HG03103 (cell line): ENCODE measurements at regions not wholly inside any gene's neighbourhood (a gene's known extent, or its start where the extent isn't known, plus 50 kb on each side); places are given as distances from the start of the nearest gene placed in this dataset.
"Not testable (repeated sequence)": the region's sequence is repeated elsewhere in the genome, so short reads cannot be mapped to it uniquely, and the experiment has no call there.

Experiments used
- ATAC-seq: cut with Tn5 transposase; IDR thresholded peaks from one replicate; pipeline ENCODE4 v1.9.1; 2021; ENCODE audit warnings: low read depth; ENCODE audit not compliant: unreplicated experiment

- not testable (repeated sequence) for ATAC-seq
Observed at GRCh38 chr2:111492995-111493719, 372.4 kb downstream of the BCL2L11 start.

DNA sequence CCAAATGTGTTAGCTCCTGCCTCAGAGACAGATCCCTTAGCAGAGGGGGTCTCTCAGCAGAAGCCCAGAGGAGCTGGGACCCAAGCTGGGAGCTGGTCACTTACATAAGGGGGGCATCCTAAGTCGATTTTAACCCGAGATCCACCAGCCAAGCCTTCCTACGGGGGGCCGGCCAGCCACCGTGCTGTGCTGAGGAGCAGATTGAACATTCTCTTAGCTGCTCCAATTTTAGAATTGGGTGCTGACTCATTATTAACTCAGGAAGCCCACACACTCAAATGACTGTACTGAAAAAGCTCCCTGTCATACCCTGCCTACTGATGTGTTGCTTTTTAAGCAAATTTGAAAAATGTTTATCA lies 373.0 kb downstream of the BCL2L11 start:
- ATAC-seq, result peak; percentile 56

- peak; percentile 4 for ATAC-seq
Observed at GRCh38 chr2:111494288-111494980, 373.7 kb downstream of the BCL2L11 start.

GRCh38 chr2:111494981-111495315 lies 374.2 kb downstream of the BCL2L11 start:
- peak; percentile 47 for ATAC-seq

- not testable (repeated sequence) for ATAC-seq
Observed at GRCh38 chr2:111495636-111496035, 374.9 kb downstream of the BCL2L11 start.

DNA sequence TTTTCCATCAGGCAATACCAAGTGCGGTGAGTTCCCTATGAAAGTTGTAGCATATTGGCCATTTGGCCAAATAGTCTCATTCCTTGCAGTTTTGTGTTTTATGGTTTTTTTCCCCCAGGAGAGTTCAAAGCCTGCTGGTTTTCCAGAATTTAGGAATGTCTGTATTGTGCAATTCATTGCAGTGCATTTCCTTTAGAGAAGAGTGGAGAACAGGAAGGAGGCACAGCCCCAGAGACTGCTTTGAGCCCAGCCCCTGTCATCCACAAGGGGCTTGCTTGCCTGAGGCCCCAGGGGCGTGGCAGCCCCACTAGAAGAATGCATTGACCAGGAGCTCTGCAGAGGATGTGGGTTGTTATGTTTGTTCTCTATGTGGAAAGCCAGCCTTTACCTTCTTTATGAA lies 375.5 kb downstream of the BCL2L11 start:
- not testable (repeated sequence) for ATAC-seq

GRCh38 chr2:111496860-111497259 lies 376.1 kb downstream of the BCL2L11 start:
- ATAC-seq, result not testable (repeated sequence)

GRCh38 chr2:111497270-111497669 lies 376.6 kb downstream of the BCL2L11 start:
- not testable (repeated sequence) for ATAC-seq

GRCh38 chr2:111500536-111501062 lies 379.9 kb downstream of the BCL2L11 start:
- not testable (repeated sequence) for ATAC-seq

- not testable (repeated sequence) for ATAC-seq
Observed at GRCh38 chr2:111503844-111504570, 380.0 kb downstream of the ANAPC1 start.

GRCh38 chr2:111504571-111504942 lies 379.4 kb downstream of the ANAPC1 start:
- not testable (repeated sequence) for ATAC-seq

GRCh38 chr2:111505267-111505666 lies 378.7 kb downstream of the ANAPC1 start:
- ATAC-seq, result not testable (repeated sequence)

DNA sequence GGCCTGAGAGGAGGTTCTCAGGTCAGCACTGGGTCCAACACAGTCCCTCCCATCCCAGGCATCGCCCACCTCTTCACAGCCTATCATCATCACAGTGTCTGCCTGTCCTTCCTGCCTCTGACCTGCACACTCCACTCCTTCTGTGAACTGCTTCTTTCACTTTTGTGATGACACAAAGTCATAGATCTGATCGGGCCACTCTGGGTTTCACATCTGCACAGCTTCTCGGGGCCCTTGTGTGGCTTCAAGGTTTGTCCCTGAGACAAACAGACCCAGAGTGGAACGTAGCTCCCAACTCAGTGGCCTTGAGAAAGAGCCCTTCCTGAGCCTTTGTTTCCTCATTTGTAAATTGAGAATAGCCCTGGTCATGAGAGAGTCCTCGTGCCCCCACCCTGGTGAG lies 377.1 kb downstream of the ANAPC1 start:
- ATAC-seq, result peak; percentile 99

DNA sequence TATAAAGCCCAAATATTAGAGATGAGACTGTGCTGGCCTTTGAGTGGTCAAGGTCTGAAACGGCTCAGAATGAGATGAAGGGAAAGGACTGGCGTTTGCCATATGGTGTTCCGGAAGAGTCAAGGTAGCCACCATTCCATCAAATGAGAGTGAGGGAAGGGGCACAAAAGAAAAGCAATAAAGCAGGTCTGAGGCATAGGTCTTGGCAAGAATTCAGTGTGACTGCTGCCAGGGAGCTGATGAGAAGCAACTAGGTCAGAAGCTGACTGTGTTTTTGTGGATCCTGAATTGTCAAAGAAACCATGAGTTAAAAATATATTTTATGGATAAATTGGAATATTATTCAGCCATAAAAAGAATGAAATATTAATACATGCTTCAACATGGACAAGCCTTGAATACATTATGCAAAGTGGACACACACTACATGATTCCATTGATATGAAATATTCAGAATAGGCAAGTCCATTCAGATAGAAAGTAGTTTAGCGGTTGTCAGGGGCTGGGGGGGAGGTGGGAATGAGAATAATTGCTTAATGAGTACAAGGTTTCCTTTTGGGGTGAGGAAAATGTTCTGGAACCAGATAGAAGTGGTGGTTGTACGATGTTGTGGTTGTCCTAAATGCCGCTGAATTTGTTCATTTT lies 374.6 kb downstream of the ANAPC1 start:
- not testable (repeated sequence) for ATAC-seq

- not testable (repeated sequence) for ATAC-seq
Observed at GRCh38 chr2:111510384-111510783, 373.6 kb downstream of the ANAPC1 start.

- ATAC-seq, result not testable (repeated sequence)
Observed at GRCh38 chr2:111511062-111511461, 372.9 kb downstream of the ANAPC1 start.

DNA sequence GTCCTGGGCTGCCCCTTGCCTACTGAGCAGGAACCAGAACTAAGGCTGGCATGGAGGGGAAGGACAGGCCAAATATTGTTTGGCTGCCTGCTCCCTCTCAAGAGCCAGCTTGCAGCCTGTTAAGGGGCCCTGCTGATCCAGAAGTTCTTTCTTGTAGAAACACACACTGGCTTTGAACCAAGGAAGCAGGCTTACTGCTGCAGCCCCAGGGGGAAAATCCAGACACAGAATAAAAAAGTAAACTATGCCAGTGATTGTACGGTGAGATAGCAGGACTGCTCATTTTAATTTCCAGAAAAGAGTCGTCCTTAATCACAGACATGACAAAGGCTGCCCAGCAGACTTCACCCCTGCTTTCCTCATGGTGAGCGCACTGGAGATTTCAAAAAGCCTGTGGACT lies 371.6 kb downstream of the ANAPC1 start:
- ATAC-seq, result not testable (repeated sequence)

DNA sequence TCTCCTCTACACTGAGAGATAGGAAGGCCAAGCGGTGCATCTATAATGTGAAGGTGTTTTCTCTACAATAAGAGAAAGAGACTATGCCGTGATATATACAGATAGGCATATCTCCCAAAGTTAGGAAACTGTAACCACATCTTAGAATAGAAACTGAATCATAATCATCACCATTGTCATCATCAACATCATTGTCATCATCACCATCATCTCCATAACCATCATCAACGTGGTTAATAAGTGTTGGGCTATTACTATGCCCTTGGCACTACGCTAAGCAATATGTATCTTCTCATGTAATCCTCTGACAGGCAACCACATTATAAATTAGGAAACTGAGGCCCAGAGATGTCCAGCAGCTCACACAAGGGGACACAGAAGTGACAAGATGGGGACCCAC lies 369.9 kb downstream of the ANAPC1 start:
- not testable (repeated sequence) for ATAC-seq

GRCh38 chr2:111517050-111517720 lies 366.8 kb downstream of the ANAPC1 start:
- not testable (repeated sequence) for ATAC-seq

DNA sequence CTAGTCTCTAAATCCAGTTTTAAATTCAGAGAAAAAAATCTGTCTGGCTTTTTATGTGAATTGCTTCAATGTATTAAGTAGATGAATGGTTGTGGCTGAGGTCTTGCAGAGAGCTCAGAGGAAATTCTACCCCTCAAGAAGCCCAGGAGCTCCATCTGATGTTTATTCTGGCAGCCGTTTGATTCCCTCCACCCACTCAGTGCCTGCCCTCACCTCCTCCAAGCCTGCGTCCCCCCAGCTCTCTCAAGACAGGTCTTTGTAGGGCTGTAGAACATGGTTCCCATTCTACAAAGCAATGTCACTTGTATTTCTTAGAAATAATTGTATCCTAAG lies 366.3 kb downstream of the ANAPC1 start:
- not testable (repeated sequence) for ATAC-seq
